EH (cell line): ENCODE measurements at regions not wholly inside any gene's neighbourhood (a gene's known extent, or its start where the extent isn't known, plus 50 kb on each side); places are given as distances from the start of the nearest gene placed in this dataset.
"Not testable (repeated sequence)": the region's sequence is repeated elsewhere in the genome, so short reads cannot be mapped to it uniquely, and the experiment has no call there.

ENCODE experiments used
- DNase-seq: peaks from one replicate; pipeline ENCODE4 v3.0.0-alpha.2; 2015; ENCODE audit warnings: low read depth

- not testable (repeated sequence) for DNase-seq
Measured at GRCh38 chr7:66458991-66459390, 169.7 kb upstream of the KCTD7 start.

- not testable (repeated sequence) for DNase-seq
Measured at GRCh38 chr7:66459783-66460413, 168.8 kb upstream of the KCTD7 start.

- DNase-seq: no peak
Measured at GRCh38 chr7:66460921-66461361, 167.7 kb upstream of the KCTD7 start.

DNA sequence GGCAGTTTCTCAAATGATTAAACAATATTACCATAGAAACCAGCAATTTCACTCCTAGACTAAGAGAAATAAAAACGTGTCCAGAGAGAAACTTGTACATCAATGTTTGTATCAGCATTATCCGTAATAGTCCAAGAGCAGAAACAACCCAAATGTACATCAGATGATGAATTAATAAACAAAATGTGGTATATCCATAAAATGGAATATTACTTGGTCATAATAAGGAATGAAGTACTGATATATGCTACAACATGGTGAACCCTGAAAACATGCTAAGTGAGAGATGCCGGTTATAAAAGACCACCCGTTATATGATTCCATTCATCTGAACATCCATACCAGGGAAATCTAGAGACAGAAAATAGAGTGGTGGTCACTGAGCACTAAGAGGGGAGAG is 167.3 kb upstream of the KCTD7 start:
- not testable (repeated sequence) for DNase-seq

DNA sequence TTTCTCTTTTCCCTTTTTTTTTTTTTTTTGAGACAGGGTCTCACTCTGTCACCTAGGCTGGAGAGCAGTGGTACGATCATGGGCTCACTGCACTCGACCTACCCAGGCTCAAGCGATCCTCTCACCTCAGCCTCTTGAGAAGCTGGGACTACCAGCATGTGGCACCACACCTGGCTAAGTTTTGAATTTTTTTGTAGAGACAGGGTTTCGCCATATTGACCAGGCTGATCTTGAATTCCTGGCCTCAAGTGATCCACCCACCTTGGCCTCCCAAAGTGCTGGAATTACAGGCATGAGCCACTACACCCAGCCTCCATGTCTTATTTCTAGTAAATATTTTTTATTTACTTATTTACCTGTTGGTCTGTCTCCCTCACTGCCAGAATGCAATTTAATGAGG is 165.8 kb upstream of the KCTD7 start:
- not testable (repeated sequence) for DNase-seq

- DNase-seq: no peak
Measured at GRCh38 chr7:66464059-66464458, 164.6 kb upstream of the KCTD7 start.

- DNase-seq: no peak
Measured at GRCh38 chr7:66466081-66466600, 162.5 kb upstream of the KCTD7 start.

- no peak for DNase-seq
Measured at GRCh38 chr7:66467887-66468286, 160.8 kb upstream of the KCTD7 start.

GRCh38 chr7:66473064-66473463 is 155.6 kb upstream of the KCTD7 start:
- DNase-seq: not testable (repeated sequence)

DNA sequence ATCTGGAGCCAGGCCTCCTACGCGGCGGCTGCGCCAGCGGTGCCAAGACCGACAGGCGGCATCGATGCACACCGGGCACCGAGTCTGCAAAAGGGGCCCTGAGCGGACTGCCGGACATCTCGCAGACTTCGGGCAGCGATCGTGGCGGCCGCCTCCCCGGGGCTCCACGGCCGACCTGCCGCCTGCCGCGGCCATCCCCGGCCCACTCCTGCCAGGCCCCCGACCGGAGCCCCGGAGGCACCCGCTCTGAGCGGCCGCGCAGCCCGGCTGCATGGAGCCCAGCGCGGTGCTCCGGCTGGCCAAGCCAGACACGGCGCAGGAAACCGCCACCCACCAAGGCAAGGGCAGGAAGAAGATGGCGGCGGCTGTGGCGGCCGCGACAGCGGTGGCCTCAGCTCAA is 154.2 kb upstream of the KCTD7 start:
- no peak for DNase-seq

DNA sequence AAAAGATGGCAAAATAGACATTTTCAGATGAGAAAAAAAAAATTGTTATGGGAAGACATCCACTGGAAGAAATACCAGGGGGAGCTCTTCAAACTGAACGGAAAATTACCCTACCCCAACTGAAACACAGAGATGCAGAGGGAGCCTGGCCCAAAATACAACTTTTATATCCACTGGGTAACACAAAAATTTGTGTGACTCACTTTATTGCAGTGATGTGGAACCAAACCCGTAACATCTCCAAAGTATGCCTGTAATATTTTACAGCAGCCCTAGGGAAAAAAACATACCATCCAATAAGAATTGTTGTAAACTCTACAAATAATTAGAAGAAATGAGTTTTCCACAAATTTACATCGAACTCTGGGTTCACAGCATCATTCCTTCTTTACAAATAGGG is 152.6 kb upstream of the KCTD7 start:
- not testable (repeated sequence) for DNase-seq

DNA sequence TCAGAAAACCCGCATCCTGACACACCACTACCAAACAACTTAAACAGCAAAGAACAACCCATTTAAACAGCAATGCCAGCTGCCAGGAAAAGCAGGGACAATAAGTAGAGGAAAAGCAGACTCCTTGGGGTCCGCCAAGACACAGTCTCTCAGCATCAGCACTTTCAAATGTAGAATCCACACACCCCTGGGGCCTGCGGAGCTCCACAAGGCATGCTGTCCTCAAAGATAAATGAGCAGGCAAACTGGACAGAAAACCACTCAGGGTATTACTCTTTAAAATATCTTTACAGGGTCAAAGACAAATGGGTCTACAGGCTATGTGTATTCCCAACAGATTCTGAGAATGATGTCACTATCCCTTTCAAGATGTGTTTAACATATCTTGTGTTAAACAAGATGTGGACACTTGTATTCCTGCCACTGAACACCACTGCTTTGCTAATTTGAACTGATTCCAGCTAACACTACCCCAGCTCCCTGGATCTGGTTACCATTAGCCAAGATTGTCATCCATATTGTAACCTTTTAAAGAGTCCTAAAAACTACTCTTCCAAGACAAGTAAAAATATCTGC is 150.8 kb upstream of the KCTD7 start:
- DNase-seq: not testable (repeated sequence)

DNA sequence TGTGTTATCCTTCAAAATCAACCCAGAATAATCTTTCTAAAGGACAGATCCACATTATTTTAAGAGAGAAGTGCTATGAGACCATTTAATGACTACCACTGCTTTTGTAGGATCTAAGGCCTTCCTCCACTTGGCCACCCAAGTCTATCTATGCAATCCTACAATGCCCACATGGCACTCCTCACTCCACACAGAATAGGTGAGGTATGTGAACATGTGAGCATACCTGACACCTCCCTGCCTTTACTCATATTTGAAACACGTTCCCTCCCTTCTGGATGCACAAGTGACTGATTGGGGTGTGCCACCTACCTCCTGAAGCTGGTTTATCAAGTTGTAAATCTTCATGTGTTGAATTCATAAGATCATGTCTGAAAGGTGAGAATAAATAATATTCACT is 147.5 kb upstream of the KCTD7 start:
- DNase-seq: not testable (repeated sequence)

DNA sequence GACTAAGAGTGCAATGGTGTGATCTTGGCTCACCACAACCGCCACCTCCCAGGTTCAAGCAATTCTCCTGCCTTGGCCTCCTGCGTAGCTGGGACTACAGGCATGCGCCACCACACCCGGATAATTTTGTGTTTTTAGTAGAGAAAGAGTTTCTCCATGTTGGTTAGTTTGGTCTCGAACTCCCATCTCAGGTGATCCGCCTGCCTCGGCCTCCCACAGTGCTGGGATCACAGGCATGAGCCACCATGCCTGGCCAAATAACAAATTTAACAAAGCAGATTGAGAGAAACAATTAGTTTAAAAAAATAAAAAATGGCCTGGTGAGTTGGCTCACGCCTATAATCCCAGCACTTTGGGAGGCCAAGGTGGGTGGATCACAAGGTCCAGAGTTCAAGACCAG is 139.6 kb upstream of the KCTD7 start:
- DNase-seq: not testable (repeated sequence)

GRCh38 chr7:66489741-66490140 is 138.9 kb upstream of the KCTD7 start:
- peak; percentile 13 for DNase-seq

GRCh38 chr7:66490979-66491378 is 137.7 kb upstream of the KCTD7 start:
- not testable (repeated sequence) for DNase-seq

DNA sequence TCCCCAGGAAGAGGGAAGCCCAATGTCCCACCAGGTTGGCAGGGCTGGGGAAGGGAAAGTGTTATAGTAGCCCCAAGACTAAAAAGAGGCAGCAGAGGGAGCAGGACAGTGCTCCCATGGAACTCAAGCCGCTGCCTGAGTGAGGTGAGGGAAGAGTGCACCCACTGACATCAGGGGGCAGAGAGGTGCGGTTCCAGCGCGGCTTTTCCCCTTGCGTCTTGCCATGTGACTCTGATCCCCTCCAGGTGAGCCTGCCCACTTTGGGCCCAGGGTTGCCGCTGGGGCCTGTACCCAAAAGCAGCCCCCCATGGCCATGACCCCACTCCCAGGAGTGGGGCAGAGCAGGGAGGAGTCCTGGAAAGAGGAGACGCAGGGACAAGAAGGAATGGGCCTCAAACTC is 136.3 kb upstream of the KCTD7 start:
- DNase-seq: not testable (repeated sequence)

DNA sequence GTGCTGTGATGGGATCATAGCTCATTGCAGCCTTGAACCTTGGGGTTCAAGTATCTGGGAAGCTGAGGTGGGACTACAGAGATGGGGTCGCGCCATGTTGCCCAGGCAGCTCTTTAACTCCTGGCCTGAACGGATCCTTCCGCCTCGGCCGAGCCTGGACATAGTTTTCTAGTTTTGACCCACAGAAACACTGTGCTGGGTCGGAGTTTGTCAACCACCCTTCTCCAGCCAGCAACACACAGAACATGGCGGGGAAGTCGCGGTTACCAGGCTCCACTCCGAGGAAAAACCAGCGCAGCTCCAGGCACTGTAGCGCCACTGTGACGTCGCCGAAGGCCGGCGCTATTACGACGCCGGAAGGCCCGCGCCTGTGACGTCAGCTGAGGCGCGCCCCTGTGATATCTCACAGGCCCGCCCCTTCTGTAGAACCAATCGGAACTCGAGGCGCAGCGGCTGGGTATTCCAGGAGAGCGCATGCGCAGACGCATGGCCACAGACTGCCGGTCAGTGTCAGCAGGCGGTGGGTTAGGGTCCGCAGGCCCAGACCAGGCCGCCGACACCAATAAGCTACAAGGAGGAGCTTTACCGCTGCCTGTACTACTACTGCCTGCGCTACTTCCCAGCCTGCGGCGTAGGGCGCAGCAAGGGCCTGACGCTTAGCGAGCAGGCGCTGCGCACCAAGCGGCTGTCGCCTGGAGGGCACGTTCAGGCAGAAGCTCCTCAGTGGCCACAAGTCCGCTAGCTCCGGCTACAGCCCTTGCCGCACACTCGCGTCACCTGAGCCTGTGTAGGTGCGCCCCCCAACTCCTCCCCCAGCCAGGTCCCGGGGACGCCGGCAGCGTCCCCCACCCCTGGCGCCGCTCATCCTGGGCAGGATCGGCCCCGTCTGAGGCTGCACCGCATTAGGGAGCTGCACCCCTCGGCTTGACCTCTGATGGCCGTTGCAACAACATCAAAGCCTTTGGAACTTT is 135.2 kb upstream of the KCTD7 start:
- DNase-seq: peak; percentile 97

GRCh38 chr7:66497346-66497745 is 131.3 kb upstream of the KCTD7 start:
- no peak for DNase-seq

GRCh38 chr7:66500087-66500486 is 128.6 kb upstream of the KCTD7 start:
- peak; percentile 26 for DNase-seq

DNA sequence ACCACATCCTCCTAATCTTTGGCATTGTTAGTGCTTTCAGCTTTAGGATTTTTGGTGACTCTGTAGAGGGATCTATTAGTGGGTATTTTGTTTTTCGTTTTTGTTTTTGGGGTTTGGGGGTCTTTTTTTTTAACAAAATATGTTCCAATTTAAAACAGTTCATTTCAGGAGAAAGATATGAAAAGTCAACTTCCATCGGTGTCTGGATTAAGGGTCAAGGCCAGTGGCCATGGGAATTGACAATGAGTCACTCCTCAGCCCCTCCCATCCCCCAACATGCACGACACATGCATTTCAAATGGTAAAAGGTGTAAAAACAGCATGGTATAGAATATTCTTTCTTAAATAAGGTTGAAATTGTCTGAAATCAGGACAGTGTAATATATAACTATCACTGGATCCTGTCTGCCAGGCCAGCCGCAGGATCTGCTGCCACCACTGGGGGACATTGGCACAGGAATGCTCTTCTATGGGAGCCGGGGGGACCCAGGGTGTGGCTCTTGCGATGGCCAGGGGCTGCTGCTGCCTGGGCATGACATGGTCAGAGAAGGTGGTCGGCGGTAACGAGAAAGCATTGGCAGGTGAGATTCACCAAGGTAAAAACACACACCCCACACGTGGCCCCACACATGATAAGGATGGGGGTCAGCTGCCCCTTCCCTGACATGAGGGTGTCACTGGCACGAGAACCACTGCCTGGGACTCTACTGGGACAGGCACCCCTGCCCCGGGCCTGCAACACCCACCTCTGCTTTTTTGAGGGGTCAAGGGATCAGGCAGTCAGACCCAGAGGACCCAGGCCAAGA is 126.2 kb upstream of the KCTD7 start:
- DNase-seq: no peak

- DNase-seq: no peak
Measured at GRCh38 chr7:66503036-66503370, 125.7 kb upstream of the KCTD7 start.
